Lung (tissue), 11 donors: ENCODE measurements at regions not wholly inside any gene's neighbourhood (a gene's known extent, or its start where the extent isn't known, plus 50 kb on each side); places are given as distances from the start of the nearest gene placed in this dataset.

Source experiments
- ATAC-seq: fragments of 200-7000 bp; cut with Tn5 transposase; one replicate; pipeline ENCODE4 v1.9.1; 2020; ENCODE audit warnings: moderate number of reproducible peaks; ENCODE audit not compliant: insufficient read depth, low FRiP score
- DNase-seq, 3 donors: peaks; one replicate each; pipeline ENCODE4 v3.0.0-alpha.2; 2013 to 2017
- H3K27ac ChIP-seq, 2 donors: one replicate each; pipeline ENCODE4 v1.5.1; 2013; ENCODE audit warnings: mild to moderate bottlenecking in 2 of 2, moderate library complexity in 2 of 2, control low read depth in 1 of 2, inconsistent platforms in 1 of 2, low read depth in 1 of 2, low read length in 1 of 2
- H3K27me3 ChIP-seq, 3 donors: one replicate each; pipeline ENCODE4 v1.5.1; 2013; ENCODE audit warnings: low read length in 2 of 3; ENCODE audit not compliant: control insufficient read depth in 3 of 3, insufficient read depth in 3 of 3
- H3K36me3 ChIP-seq, 4 donors: one replicate each; pipeline ENCODE4 v1.5.1; 2013; ENCODE audit warnings: low read length in 4 of 4, mild to moderate bottlenecking in 1 of 4, moderate library complexity in 1 of 4; ENCODE audit not compliant: control insufficient read depth in 4 of 4, insufficient read depth in 4 of 4
- H3K4me1 ChIP-seq, 5 donors: one replicate each; pipeline ENCODE4 v1.5.1; 2013; ENCODE audit warnings: low read length in 5 of 5, mild to moderate bottlenecking in 2 of 5, moderate library complexity in 1 of 5; ENCODE audit not compliant: control insufficient read depth in 5 of 5, insufficient read depth in 5 of 5
- H3K4me3 ChIP-seq: one replicate; pipeline ENCODE4 v1.5.1; 2013; ENCODE audit warnings: mild to moderate bottlenecking, control low read depth, moderate library complexity
- H3K9ac ChIP-seq, 2 donors: one replicate each; pipeline ENCODE4 v1.5.1; 2013; ENCODE audit warnings: low read length in 2 of 2, control low read depth in 1 of 2; ENCODE audit not compliant: insufficient read depth in 1 of 2
- H3K9me3 ChIP-seq, 4 donors: one replicate each; pipeline ENCODE4 v1.5.1; 2013; ENCODE audit warnings: low read length in 3 of 4, mild to moderate bottlenecking in 1 of 4, moderate library complexity in 1 of 4; ENCODE audit not compliant: control insufficient read depth in 4 of 4, insufficient read depth in 3 of 4
- CTCF ChIP-seq: IDR thresholded peaks from 2 replicates; pipeline ENCODE4 v1.5.1; 2012; ENCODE audit warnings: mild to moderate bottlenecking; ENCODE audit errors: control extremely low read depth, extremely low read depth
- WGBS, 2 donors: extraction: QIAGEN DNeasy Blood & Tissue Kit; methylation state at CpG; one replicate each; pipeline ENCODE4 v1.1.7; 2013; 5-methylcytosine and 5-hydroxymethylcytosine counted together
- donor health status: control.
- donor health status: control.
- donor health status: Bipolar disorder and iron deficiency.
- donor health status: healthy.
- donor health status: DM: yes; HTN: yes; CAD: no.

- ATAC-seq (no peak), DNase-seq (no peak)
- TF ChIP-seq CTCF: no peak
- Histone ChIP-seq H3K27me3 (peaks cover 0 to 2% (median 0%) of the 10 kb centered on the region in 3 donors), H3K9me3 (no peaks in the 10 kb centered on the region), H3K36me3 (no peaks in the 10 kb centered on the region), H3K9ac (no peak overlapping the region), H3K27ac (no peak overlapping the region), H3K4me3 (no peak overlapping the region), H3K4me1 (peaks cover 0 to 2% (median 0%) of the 10 kb centered on the region in 5 donors)
- WGBS, 2 donors: 49 to 62% methylated on average over 6 of the region's 6 CpGs
Measured at GRCh38 chr2:168365094-168365621, 90.9 kb upstream of the CERS6 start.

GRCh38 chr2:168369031-168369430 lies 87.0 kb upstream of the CERS6 start:
- H3K27ac ChIP-seq: no peak overlapping the region
- TF ChIP-seq CTCF: no peak
- peaks cover 0 to 2% (median 0%) of the 10 kb centered on the region in 5 donors for H3K4me1 ChIP-seq
- H3K9me3 ChIP-seq: no peaks in the 10 kb centered on the region
- no peaks in the 10 kb centered on the region for H3K36me3 ChIP-seq
- H3K4me3 ChIP-seq: no peak overlapping the region
- no peak for ATAC-seq
- DNase-seq: no peak
- H3K9ac ChIP-seq: no peak overlapping the region
- no peaks in the 10 kb centered on the region for H3K27me3 ChIP-seq
- WGBS, 2 donors: 90 to 98% methylated on average over 2 of the region's 2 CpGs

GRCh38 chr2:168371273-168372019 lies 84.6 kb upstream of the CERS6 start:
- Histone ChIP-seq H3K9me3 (no peaks in the 10 kb centered on the region), H3K4me3 (no peak overlapping the region), H3K4me1 (no peaks in the 10 kb centered on the region), H3K36me3 (no peaks in the 10 kb centered on the region), H3K9ac (no peak overlapping the region), H3K27me3 (no peaks in the 10 kb centered on the region), H3K27ac (no peak overlapping the region)
- DNase-seq (no peak), ATAC-seq (no peak)
- 48 to 73% methylated on average over 4 of the region's 4 CpGs for WGBS, 2 donors
- TF ChIP-seq CTCF: no peak
